SK-N-SH treated with all-trans-retinoic acid at 6 μM for 48 hours (cell line): ENCODE measurements at regions not wholly inside any gene's neighbourhood (a gene's known extent, or its start where the extent isn't known, plus 50 kb on each side); places are given as distances from the start of the nearest gene placed in this dataset.
A peak's percentile ranks its signal among the peaks of the same experiment; 100 is the strongest.

Experiments
- ATAC-seq: fragments of 200-7000 bp; cut with Tn5 transposase; 3 replicates; pipeline ENCODE4 v1.9.1; 2020; ENCODE audit warnings: mild to moderate bottlenecking, moderate library complexity
- ARNTL ChIP-seq: fragments of 450-650 bp; formaldehyde crosslinking; IDR thresholded peaks from 2 replicates; pipeline ENCODE4 v1.5.0; 2020; ENCODE audit warnings: low read depth, mild to moderate bottlenecking, moderate library complexity, borderline replicate concordance
- BACH2 ChIP-seq: fragments of 250-450 bp; sonication (Bioruptor Pico); IDR thresholded peaks from 2 replicates; pipeline ENCODE4 v1.9.0; 2021; ENCODE audit warnings: mild to moderate bottlenecking, borderline replicate concordance
- CSDC2 ChIP-seq: fragments of 250-450 bp; sonication (Bioruptor Pico); IDR thresholded peaks from 2 replicates; pipeline ENCODE4 v1.5.0; 2020; ENCODE audit warnings: mild to moderate bottlenecking, moderate library complexity
- ESRRG ChIP-seq: fragments of 250-450 bp; sonication (Bioruptor Pico); IDR thresholded peaks from 2 replicates; pipeline ENCODE4 v1.6.1; 2021; ENCODE audit warnings: mild to moderate bottlenecking
- GLIS3 ChIP-seq: fragments of 250-450 bp; sonication (Bioruptor Pico); IDR thresholded peaks from 2 replicates; pipeline ENCODE4 v1.5.0; 2020; ENCODE audit warnings: mild to moderate bottlenecking, moderate library complexity
- ISL1 ChIP-seq: fragments of 250-450 bp; sonication (Bioruptor Pico); IDR thresholded peaks from 2 replicates; pipeline ENCODE4 v2.1.2; 2022; ENCODE audit warnings: mild to moderate bottlenecking, moderate library complexity
- OSR1 ChIP-seq: fragments of 250-450 bp; sonication (Bioruptor Pico); IDR thresholded peaks from 2 replicates; pipeline ENCODE4 v1.8.0; 2022; ENCODE audit warnings: moderate library complexity, mild to moderate bottlenecking, inconsistent platforms
- PPARA ChIP-seq: fragments of 250-450 bp; sonication (Bioruptor Pico); IDR thresholded peaks from 2 replicates; pipeline ENCODE4 v1.5.0; 2020; ENCODE audit warnings: mild to moderate bottlenecking, borderline replicate concordance
- RARB ChIP-seq: fragments of 250-450 bp; sonication (Bioruptor Pico); IDR thresholded peaks from 2 replicates; pipeline ENCODE4 v1.8.0; 2021; ENCODE audit warnings: mild to moderate bottlenecking, moderate library complexity
- SNAI2 ChIP-seq: fragments of 250-450 bp; sonication (Bioruptor Pico); IDR thresholded peaks from 2 replicates; pipeline ENCODE4 v1.5.0; 2020; ENCODE audit warnings: mild to moderate bottlenecking, moderate library complexity
- TOX ChIP-seq: fragments of 250-450 bp; sonication (Bioruptor Pico); IDR thresholded peaks from 2 replicates; pipeline ENCODE4 v1.8.0; 2021; ENCODE audit warnings: mild to moderate bottlenecking, moderate library complexity, borderline replicate concordance
- TSHZ2 ChIP-seq: fragments of 250-450 bp; sonication (Bioruptor Pico); IDR thresholded peaks from 2 replicates; pipeline ENCODE4 v1.5.0; 2020; ENCODE audit warnings: mild to moderate bottlenecking, moderate library complexity
- ZC3H10 ChIP-seq: fragments of 250-450 bp; sonication (Bioruptor Pico); IDR thresholded peaks from 2 replicates; pipeline ENCODE4 v1.5.1; 2021; ENCODE audit warnings: mild to moderate bottlenecking, moderate library complexity
- ZFP3 ChIP-seq: fragments of 250-450 bp; sonication (Bioruptor Pico); IDR thresholded peaks from 2 replicates; pipeline ENCODE4 v1.5.0; 2020; ENCODE audit warnings: mild to moderate bottlenecking, moderate library complexity
- ZFP30 ChIP-seq: fragments of 450-650 bp; formaldehyde crosslinking; IDR thresholded peaks from 2 replicates; pipeline ENCODE4 v1.5.0; 2022; ENCODE audit warnings: mild to moderate bottlenecking, moderate library complexity
- ZNF565 ChIP-seq: fragments of 450-650 bp; formaldehyde crosslinking; conservative IDR thresholded peaks from 2 replicates; pipeline ENCODE4 v1.5.0; 2020; ENCODE audit warnings: low read depth, mild to moderate bottlenecking, moderate library complexity
- ZNF70 ChIP-seq: fragments of 450-650 bp; formaldehyde crosslinking; IDR thresholded peaks from 2 replicates; pipeline ENCODE4 v1.5.0; 2020; ENCODE audit warnings: mild to moderate bottlenecking, moderate library complexity
- ZNF8 ChIP-seq: fragments of 450-650 bp; formaldehyde crosslinking; IDR thresholded peaks from 2 replicates; pipeline ENCODE4 v1.5.0; 2020; ENCODE audit warnings: mild to moderate bottlenecking, moderate library complexity
- TF ChIP-seq, protein P1 (sequence below): fragments of 250-450 bp; sonication (Bioruptor Pico); IDR thresholded peaks from 2 replicates; pipeline ENCODE4 v1.8.0; 2021; ENCODE audit warnings: low read depth, mild to moderate bottlenecking, moderate library complexity, borderline replicate concordance
- TF ChIP-seq, protein P2 (sequence below): fragments of 250-450 bp; sonication (Bioruptor Pico); IDR thresholded peaks from 2 replicates; pipeline ENCODE4 v1.5.1; 2020; ENCODE audit warnings: low read depth, mild to moderate bottlenecking, moderate library complexity
- TF ChIP-seq, protein P3 (sequence below): fragments of 250-450 bp; sonication (Bioruptor Pico); IDR thresholded peaks from 2 replicates; pipeline ENCODE4 v1.5.1; 2021; ENCODE audit warnings: mild to moderate bottlenecking, moderate library complexity

DNA sequence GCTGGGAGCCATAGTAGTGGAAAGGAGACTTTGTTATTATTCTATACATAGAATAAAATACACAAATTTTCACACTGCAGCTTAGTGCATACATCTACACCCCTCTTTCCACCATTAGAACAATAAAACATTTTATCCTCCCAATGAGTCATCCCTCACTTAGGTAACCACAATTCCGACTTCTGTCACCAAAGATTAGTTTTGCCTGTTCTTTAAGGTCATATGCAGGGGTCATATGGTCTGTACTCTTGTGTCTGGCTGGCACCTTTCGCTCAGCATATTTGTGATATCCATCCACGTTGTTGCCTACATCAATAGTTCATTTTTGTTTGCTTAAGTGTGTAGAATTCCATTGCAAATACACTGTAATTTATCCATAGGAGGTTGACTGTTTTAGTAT lies 399.4 kb downstream of the SHQ1 start (continued):
- TF ChIP-seq RARB (CRISPR knock-in tag) (no peak), ISL1 (no peak), ZNF70 (no peak), ZC3H10 (no peak), ARNTL (no peak), ESRRG (no peak), BACH2 (CRISPR knock-in tag) (no peak), GLIS3 (CRISPR knock-in tag) (no peak), ZFP30 (CRISPR knock-in tag) (no peak)
- TF ChIP-seq, protein P1, sequence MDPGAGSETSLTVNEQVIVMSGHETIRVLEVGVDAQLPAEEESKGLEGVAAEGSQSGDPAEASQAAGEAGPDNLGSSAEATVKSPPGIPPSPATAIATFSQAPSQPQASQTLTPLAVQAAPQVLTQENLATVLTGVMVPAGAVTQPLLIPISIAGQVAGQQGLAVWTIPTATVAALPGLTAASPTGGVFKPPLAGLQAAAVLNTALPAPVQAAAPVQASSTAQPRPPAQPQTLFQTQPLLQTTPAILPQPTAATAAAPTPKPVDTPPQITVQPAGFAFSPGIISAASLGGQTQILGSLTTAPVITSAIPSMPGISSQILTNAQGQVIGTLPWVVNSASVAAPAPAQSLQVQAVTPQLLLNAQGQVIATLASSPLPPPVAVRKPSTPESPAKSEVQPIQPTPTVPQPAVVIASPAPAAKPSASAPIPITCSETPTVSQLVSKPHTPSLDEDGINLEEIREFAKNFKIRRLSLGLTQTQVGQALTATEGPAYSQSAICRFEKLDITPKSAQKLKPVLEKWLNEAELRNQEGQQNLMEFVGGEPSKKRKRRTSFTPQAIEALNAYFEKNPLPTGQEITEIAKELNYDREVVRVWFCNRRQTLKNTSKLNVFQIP (CRISPR knock-in tag) = no peak
- TF ChIP-seq, protein P2, sequence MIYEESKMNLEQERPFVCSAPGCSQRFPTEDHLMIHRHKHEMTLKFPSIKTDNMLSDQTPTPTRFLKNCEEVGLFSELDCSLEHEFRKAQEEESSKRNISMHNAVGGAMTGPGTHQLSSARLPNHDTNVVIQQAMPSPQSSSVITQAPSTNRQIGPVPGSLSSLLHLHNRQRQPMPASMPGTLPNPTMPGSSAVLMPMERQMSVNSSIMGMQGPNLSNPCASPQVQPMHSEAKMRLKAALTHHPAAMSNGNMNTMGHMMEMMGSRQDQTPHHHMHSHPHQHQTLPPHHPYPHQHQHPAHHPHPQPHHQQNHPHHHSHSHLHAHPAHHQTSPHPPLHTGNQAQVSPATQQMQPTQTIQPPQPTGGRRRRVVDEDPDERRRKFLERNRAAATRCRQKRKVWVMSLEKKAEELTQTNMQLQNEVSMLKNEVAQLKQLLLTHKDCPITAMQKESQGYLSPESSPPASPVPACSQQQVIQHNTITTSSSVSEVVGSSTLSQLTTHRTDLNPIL (CRISPR knock-in tag) = no peak
- TF ChIP-seq, all 23 proteins: peak for 0

GRCh38 chr3:72448375-72448823 lies 399.8 kb downstream of the SHQ1 start:
- TF ChIP-seq RARB (CRISPR knock-in tag) = no peak
- no peak for TF ChIP-seq ESRRG
- no peak for TF ChIP-seq TOX (CRISPR knock-in tag)
- TF ChIP-seq ZNF565 (CRISPR knock-in tag) = no peak
- no peak for TF ChIP-seq ISL1
- TF ChIP-seq ZNF70 = no peak
- TF ChIP-seq, protein P3, sequence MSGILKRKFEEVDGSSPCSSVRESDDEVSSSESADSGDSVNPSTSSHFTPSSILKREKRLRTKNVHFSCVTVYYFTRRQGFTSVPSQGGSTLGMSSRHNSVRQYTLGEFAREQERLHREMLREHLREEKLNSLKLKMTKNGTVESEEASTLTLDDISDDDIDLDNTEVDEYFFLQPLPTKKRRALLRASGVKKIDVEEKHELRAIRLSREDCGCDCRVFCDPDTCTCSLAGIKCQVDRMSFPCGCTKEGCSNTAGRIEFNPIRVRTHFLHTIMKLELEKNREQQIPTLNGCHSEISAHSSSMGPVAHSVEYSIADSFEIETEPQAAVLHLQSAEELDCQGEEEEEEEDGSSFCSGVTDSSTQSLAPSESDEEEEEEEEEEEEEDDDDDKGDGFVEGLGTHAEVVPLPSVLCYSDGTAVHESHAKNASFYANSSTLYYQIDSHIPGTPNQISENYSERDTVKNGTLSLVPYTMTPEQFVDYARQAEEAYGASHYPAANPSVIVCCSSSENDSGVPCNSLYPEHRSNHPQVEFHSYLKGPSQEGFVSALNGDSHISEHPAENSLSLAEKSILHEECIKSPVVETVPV = no peak
- no peak for TF ChIP-seq CSDC2 (CRISPR knock-in tag)
- TF ChIP-seq ZNF8 (CRISPR knock-in tag) = no peak
- no peak for TF ChIP-seq ZFP30 (CRISPR knock-in tag)
- TF ChIP-seq BACH2 (CRISPR knock-in tag) = no peak
- no peak for TF ChIP-seq TSHZ2
- no peak for TF ChIP-seq ZFP3
- TF ChIP-seq SNAI2 (CRISPR knock-in tag) = no peak
- TF ChIP-seq GLIS3 (CRISPR knock-in tag) = no peak
- TF ChIP-seq OSR1 (CRISPR knock-in tag) = no peak
- no peak for ATAC-seq

GRCh38 chr3:72447059-72447946 lies 400.9 kb downstream of the SHQ1 start:
- ATAC-seq = peak; percentile 77
- no peak for TF ChIP-seq ZNF565 (CRISPR knock-in tag)
- TF ChIP-seq OSR1 (CRISPR knock-in tag) = no peak
- 0 out of 2 replicates have a peak, but pooled peaks have one; percentile 69 for TF ChIP-seq PPARA (CRISPR knock-in tag)
- peak; percentile 90 for TF ChIP-seq SNAI2 (CRISPR knock-in tag)
- TF ChIP-seq BACH2 (CRISPR knock-in tag) = 0 out of 2 replicates have a peak, but pooled peaks have one; percentile 23
- peak; percentile 53; the same call in 1 of the 2 replicates for TF ChIP-seq TSHZ2
- no peak for TF ChIP-seq GLIS3 (CRISPR knock-in tag)
- no peak for TF ChIP-seq RARB (CRISPR knock-in tag)
- no peak for TF ChIP-seq ZC3H10
- no peak for TF ChIP-seq ARNTL
- no peak for TF ChIP-seq ZNF8 (CRISPR knock-in tag)
- TF ChIP-seq CSDC2 (CRISPR knock-in tag) = peak; percentile 91; the same call in 1 of the 2 replicates
